Activated CD8-positive, alpha-beta memory T cell treated with anti-CD3 and anti-CD28 coated beads, Interleukin-2, amount 50 U/mL, for 48 hours (primary cell): ENCODE measurements at regions not wholly inside any gene's neighbourhood (a gene's known extent, or its start where the extent isn't known, plus 50 kb on each side); places are given as distances from the start of the nearest gene placed in this dataset.

Experiments
- DNase-seq: peaks from one replicate; pipeline ENCODE4 v3.0.0-alpha.2; 2020

- DNase-seq, result no peak
Observed at GRCh38 chr4:111681270-111681669, 464.0 kb upstream of the FAM241A start.

DNA sequence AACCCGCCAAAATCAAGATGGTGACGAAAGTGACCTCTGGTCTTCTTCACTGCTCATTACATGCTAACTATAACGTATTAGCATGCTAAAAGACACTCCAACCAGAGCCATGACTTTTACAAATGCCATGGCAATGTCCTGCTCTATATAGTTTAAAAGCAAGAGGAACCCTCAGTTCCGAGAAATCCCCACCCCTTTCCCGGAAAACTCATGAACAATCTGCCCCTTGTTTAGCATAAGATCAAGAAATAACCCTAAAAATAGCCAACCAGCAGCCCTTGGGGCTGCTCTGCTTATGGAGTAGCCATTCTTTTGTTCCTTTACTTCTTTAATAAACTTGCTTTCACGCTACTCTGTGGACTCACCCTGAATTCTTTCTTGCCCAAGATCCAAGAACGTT lies 463.5 kb upstream of the FAM241A start:
- no peak for DNase-seq

GRCh38 chr4:111685205-111685604 lies 460.0 kb upstream of the FAM241A start:
- no peak for DNase-seq

DNA sequence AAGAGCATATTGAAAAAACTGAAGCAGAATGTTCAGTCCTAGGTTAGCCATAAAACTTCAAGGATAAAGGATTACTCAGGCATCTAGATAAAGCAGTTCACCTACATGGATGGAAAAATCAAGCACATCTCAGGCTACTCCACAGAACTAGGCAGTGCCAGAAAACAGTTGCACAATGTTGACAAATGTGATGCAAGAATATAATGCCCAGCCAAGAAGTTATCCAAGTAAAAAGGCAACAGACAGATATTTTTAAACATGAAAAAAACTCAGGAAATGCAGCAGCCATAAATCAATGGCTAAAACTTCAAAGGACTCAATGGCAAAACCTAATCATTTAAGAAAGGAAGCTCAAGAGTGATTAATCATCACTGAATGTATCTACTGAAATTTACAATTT lies 456.0 kb upstream of the FAM241A start:
- DNase-seq, result no peak

DNA sequence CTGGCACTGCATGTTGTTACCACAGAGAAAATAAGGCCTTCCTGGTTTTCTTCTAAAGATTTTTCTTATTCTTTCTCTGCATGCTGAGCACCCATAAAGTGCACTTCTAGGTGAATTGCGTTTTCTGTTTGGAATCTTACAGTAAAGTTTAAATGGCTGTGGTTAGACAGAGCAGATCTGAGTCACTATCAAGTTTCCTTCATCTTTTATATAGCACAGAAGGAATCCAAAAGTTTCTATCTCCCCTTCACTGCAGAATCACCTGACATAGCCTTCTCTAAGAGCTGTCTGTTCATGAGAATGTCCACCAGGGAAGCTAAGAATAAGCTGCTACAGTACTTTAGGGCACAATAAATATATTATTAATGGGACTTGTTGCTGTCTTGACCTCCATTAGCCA lies 455.5 kb upstream of the FAM241A start:
- DNase-seq, result no peak

- no peak for DNase-seq
Observed at GRCh38 chr4:111693758-111694157, 451.5 kb upstream of the FAM241A start.

GRCh38 chr4:111695677-111696076 lies 449.6 kb upstream of the FAM241A start:
- no peak for DNase-seq

- no peak for DNase-seq
Observed at GRCh38 chr4:111696505-111696904, 448.7 kb upstream of the FAM241A start.

- DNase-seq, result no peak
Observed at GRCh38 chr4:111697176-111697942, 447.9 kb upstream of the FAM241A start.

GRCh38 chr4:111698361-111698760 lies 446.9 kb upstream of the FAM241A start:
- DNase-seq, result no peak

- no peak for DNase-seq
Observed at GRCh38 chr4:111699165-111699564, 446.1 kb upstream of the FAM241A start.

DNA sequence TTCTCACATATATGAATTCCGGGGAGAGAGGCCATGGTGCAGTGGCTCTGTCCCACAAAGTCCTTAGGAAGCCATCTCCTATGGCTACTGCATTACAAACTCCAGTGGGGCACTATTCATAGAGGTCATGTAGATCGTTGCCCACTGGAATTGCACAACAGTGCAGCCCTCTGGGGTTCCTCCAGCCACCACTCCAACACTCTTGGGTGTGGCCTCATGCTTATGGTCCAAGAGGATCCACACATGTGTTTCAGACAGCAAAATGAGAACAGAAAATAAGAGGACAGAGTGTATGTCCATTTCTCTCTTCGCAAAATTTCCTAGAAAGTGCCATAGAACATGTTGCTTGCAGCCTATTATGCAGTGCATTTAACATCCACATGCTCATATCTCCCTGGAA lies 444.2 kb upstream of the FAM241A start:
- DNase-seq, result no peak

DNA sequence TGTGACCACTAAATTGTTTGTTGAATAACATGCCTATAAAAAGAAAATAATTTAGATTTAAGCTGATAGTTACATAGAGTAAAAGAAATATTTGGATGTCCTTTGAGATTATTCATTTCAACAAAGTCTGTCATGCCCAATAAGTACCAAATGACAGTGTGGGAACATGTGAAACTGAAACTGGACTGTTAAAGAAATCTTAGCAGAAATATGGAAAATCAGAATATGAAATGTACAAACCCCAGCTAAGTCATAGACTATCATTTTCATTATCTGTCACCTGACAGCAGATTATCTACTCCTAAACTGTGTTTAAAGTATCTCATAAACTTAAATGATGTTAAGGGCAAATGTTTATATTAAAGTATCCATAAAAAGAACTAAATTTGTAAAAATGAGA lies 437.8 kb upstream of the FAM241A start:
- no peak for DNase-seq

GRCh38 chr4:111712093-111712677 lies 433.1 kb upstream of the FAM241A start:
- no peak for DNase-seq

DNA sequence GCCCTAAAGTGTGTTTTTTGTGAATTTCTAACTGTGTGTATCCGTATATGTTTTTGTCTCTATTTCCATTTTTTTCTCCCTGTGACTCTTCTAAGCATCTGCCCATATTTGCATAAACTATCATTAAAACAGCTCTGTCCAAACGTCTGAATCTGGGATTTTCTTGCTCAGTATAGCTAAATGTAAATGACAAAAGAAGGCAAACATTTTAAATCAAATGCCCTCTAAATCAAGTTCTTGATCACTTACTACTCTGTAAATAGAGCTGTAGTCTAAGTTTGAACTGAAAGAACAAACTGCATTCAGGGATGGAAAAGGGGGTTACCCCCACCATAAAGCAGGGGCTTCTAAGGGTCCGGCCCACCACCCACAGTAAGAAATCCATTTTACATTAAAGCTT lies 432.0 kb upstream of the FAM241A start:
- no peak for DNase-seq

DNA sequence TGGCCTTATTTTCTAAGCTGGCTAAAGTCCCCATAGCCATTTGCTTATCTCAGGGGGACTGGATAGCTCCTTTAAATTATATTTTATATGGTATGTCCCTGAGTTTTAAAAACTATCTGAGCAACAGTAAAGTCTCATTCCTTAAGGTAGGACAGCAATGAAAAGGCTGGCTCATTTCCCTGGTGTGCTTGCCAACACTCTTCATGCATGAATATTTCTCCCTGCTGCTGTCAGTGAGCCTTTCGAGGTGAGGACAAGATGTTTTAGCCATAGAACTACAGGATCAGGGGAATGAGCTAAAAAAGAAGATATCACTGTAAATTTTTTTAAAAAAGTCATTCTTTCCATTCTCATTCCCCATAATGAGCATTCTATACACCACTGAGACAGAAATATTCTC lies 427.3 kb upstream of the FAM241A start:
- DNase-seq, result no peak

DNA sequence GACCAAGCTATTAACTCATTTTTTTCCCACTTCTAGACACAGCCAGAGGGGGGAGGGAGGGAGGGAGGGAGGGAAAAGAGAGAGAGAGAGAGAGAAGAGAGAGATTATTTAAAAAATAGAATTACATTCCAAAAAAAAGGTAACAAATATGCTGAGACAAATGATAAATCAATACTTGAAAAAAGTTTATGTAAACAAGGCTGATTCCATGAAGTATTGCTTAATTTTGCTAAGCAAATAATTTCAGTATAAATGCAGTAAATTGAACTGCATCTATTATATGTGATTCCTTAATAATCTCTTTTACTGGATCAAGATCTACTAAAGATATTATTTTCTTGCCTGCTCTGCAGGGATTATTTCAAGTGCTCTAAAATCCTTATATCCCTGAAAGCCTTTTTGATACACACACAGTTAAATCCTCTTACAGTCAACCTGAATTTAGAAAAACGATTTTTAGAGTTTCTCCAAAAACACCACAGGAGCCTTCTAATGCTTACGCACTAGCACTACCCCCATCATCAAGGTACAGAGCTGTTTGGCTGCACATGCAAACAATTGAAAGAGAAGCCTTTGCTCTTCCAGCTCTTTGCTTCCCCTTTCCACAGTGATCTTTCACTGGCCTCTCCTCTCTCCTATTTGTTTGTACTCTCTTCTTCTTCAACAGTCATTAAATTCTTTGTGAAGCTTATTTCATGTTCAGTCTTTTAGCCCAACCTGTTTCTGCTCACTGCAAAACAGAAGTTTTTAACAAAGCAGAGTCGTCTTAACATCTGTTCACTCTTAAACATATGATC lies 426.3 kb upstream of the FAM241A start:
- DNase-seq, result no peak

DNA sequence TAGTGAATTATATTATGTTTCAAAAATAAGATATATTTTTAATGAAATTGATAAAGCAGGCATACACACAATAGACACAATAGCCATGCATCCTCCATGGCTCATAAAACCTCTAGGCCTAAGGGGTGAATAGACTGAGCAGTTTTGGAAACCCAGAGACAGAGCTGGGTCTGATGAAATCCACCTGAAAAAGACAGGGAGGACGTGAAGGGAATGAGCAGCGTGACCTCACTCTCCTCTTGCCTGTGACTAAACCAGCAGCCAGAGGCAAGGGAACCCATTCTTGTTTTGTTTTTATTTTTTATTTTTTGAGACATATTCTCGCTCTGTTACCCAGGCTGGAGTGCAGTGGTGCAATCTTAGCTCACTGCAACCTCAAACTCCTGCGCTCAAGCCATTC lies 424.4 kb upstream of the FAM241A start:
- no peak for DNase-seq

DNA sequence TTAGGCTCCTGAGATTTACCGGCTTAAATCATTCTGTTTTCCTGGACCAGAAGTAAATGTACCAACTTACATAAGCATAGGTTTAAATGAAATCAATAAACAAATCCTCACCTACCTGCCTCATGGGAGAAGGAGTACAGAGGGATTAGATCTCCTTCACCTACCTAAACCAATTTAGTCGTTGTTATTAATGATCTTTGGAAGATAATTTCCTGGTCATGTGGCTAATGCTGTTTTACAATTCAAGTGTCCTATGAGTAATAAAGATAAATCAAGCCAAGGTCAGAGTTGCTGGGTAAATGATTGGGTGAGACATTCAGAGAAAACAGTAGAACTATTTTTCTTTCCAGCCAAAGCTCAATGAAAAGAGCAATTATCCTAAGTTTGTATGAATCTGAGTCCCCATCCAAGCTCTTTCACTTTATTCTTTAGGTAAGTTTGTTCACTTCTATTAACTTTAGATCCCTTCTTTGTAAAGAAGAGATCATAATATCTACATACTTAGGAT lies 423.0 kb upstream of the FAM241A start:
- DNase-seq, result no peak

- DNase-seq, result no peak
Observed at GRCh38 chr4:111736516-111736915, 408.7 kb upstream of the FAM241A start.

DNA sequence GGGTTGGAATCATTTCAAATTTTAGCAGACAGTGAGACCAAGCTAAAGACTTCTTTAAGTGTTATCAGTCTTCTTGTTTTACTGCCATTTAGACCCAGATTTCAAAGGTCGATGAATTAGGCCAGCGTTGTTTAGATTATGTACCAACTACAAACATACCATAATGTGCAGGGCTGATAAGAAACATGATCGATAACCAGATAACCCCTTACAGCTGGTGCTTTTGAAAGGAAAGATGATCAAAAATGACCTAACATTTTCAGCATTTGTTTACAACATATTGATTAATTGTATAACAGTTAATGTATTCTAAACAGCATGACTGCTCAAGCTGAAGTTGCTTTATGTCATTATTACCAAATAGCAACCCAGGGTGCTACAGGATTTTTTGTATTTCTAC lies 400.4 kb upstream of the FAM241A start:
- no peak for DNase-seq

DNA sequence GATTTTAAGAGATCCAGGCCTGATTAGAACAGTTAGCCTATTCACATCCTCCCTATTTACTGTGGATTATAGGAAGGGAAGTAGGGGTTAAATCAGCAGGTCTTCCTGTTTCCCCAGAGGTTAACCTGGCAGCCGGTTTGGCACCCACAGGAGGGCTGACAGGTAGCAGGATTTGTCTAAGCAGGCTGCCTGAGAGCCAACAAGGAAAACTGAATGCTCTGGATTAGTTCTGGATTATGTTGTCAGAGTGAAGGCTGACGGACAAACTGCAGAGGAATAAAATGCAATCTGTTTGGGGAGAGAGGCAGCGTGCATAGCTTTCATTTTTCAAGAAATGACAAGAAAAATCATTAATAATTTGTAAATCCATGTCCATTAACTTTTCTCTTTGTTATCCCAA lies 397.1 kb upstream of the FAM241A start:
- no peak for DNase-seq

DNA sequence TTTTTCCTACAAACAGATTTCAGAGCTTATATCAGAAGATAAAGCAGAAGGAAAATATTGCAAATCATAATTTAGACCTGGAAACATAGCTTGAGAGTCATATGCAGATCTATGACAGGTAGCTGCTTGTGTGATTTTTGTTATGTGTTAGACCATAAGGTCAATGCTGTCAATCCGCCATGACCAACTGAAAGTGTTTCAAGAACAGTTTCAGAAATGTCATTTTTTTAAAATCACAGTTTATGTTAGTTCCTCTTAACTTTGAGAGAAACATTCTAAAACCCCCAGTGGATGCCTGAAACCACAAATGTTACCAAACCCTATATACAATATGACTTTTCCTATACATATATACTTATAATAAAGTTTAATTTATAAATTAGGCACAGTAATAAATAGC lies 391.3 kb upstream of the FAM241A start:
- DNase-seq, result no peak

DNA sequence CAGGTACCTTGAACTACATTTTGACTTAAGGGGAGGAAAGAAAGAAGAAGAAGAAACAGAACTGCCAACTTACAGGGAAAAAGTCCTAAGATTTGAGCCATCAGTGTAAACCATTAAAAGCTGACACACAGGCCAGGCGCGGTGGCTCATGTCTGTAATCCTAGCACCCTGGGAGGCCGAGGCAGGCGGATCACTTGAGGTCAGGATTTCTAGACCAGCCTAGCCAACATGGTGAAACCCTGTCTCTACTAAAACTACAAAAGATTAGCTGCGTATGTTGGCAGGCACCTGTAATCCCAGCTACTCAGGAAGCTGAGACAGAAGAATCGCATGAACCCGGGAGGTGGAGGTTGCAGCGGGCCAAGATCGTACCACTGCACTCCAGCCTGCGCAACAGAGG lies 389.7 kb upstream of the FAM241A start:
- no peak for DNase-seq
